ENCODE measurements at regions not wholly inside any gene's neighbourhood (a gene's known extent, or its start where the extent isn't known, plus 50 kb on each side); places are given as distances from the start of the nearest gene placed in this dataset.
"Not testable (repeated sequence)": the region's sequence is repeated elsewhere in the genome, so short reads cannot be mapped to it uniquely, and the experiment has no call there.

DNA sequence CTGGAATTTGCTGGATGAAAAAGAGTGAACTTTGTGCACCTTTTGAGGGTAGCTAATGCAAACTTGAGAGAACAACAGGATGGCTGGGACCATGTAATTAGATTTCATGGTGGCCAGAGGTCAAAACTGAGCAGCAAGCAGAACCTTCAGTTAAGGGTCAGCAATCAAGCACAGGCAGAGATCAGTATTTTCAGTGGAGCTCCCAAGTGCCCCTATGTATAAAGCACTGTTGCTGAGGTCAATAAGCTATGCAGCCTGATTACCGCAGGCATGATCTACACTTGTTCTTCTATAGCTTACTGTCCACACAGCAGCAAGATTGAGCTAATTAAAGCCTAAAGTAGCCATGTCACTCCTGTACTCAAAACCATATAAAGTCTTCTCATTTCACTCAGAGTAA lies 62.1 kb upstream of the TMC1 start:
- no peak for DNase-seq (ENCODE audit: low read depth)
- TF ChIP-seq, protein P1, sequence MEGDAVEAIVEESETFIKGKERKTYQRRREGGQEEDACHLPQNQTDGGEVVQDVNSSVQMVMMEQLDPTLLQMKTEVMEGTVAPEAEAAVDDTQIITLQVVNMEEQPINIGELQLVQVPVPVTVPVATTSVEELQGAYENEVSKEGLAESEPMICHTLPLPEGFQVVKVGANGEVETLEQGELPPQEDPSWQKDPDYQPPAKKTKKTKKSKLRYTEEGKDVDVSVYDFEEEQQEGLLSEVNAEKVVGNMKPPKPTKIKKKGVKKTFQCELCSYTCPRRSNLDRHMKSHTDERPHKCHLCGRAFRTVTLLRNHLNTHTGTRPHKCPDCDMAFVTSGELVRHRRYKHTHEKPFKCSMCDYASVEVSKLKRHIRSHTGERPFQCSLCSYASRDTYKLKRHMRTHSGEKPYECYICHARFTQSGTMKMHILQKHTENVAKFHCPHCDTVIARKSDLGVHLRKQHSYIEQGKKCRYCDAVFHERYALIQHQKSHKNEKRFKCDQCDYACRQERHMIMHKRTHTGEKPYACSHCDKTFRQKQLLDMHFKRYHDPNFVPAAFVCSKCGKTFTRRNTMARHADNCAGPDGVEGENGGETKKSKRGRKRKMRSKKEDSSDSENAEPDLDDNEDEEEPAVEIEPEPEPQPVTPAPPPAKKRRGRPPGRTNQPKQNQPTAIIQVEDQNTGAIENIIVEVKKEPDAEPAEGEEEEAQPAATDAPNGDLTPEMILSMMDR (conservative IDR thresholded peaks at IDR 0.05; ENCODE audit: control insufficient read depth, insufficient read depth, low read depth, low read length), result no peak
- no peak overlapping the region for H3K4me3 ChIP-seq (ENCODE audit: control insufficient read depth, low read depth, low read length)

DNA sequence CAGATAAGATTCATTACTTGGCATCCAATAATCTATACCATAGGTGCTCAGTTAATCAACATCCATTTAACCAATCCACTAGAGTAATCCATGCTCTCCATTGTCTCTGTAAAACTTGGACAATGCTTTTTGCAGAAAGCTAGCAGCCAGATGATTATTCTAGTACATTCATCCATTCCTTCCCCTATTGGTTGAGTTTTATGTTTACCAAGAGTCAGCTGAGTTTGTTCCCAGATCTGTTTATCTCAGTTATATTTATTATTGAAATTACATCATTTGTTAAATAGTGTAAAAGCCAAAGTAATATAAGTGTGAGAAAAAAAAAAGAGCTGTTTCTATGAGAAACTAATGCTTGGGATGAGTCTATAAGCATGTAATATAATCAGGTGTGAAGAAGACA lies 63.3 kb upstream of the TMC1 start:
- no peak for DNase-seq (ENCODE audit: low read depth)
- no peak overlapping the region for H3K4me3 ChIP-seq (ENCODE audit: control insufficient read depth, low read depth, low read length)
- TF ChIP-seq, protein P1 (conservative IDR thresholded peaks at IDR 0.05; ENCODE audit: control insufficient read depth, insufficient read depth, low read depth, low read length), result no peak

DNA sequence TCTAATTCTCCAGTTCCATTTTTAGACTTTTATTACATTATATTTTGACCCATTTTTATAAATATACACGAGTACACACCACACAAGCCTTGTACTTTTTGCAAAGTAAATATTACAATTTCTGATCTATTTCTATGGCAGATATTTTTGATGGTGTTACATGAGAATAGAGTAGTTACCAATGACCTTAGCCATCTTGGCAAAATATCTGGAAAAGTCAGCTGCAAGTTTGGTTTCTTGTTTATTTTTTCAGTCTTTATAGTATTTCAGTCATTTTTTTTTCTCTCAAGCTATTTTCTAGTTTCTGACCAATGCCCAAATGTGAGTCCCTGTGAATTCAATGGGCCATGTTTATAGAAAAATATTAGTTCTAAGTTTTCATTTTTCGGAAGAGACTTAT lies 64.0 kb upstream of the TMC1 start:
- TF ChIP-seq, protein P1 (conservative IDR thresholded peaks at IDR 0.05; ENCODE audit: control insufficient read depth, insufficient read depth, low read depth, low read length), result no peak
- DNase-seq (ENCODE audit: low read depth), result no peak
- H3K4me3 ChIP-seq (ENCODE audit: control insufficient read depth, low read depth, low read length), result no peak overlapping the region

DNA sequence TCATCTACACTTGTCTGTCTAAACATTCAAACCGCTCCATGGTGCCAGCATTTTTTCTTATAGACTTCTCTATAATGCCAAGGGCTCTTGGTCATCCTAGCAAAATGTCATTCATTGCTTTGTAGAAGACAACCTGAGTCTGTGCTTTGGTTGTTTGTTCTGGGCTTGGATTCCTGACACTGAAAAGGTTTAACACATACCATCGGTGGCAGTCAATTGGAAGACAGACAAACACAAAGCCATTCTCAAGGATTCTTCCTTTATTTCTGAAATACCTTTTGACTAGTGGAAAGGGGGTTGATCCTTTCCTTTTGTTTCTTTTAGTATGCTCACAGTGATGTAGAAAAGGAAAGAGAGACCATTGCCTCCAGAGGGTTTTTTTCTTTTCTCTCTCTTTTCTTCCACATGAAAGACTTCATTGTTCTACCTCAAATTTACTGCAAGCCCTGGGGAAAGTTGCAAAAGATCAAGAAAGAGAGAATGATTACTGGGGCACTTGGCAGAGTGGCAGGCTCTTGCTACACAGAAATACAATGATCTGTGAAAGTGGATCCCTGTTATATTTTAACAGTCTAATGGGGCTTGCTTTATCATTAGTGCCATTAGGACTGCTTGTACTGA lies 66.4 kb upstream of the TMC1 start:
- DNase-seq (ENCODE audit: low read depth), result no peak
- TF ChIP-seq, protein P1 (conservative IDR thresholded peaks at IDR 0.05; ENCODE audit: control insufficient read depth, insufficient read depth, low read depth, low read length), result no peak
- no peak overlapping the region for H3K4me3 ChIP-seq (ENCODE audit: control insufficient read depth, low read depth, low read length)

DNA sequence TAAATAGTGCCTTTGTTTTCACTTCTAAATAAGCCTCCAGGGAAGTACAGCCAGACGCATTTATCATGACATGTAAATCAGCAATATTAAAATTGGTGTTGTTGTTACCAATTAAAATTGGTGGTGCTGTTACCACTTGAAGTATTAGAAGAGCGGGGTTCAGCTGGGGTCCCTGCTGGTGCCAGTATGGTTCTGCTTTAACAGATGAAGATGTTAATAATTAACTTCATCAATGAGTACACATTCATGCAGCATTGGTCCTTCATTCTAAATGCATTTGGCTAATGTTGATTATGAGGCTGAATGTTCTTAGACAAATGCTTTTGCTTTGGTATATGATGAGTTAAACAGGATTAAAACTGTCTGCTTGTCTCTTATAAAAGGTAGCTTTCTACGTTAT lies 67.6 kb upstream of the TMC1 start:
- TF ChIP-seq, protein P1 (conservative IDR thresholded peaks at IDR 0.05; ENCODE audit: control insufficient read depth, insufficient read depth, low read depth, low read length), result no peak
- H3K4me3 ChIP-seq (ENCODE audit: control insufficient read depth, low read depth, low read length), result no peak overlapping the region
- no peak for DNase-seq (ENCODE audit: low read depth)

DNA sequence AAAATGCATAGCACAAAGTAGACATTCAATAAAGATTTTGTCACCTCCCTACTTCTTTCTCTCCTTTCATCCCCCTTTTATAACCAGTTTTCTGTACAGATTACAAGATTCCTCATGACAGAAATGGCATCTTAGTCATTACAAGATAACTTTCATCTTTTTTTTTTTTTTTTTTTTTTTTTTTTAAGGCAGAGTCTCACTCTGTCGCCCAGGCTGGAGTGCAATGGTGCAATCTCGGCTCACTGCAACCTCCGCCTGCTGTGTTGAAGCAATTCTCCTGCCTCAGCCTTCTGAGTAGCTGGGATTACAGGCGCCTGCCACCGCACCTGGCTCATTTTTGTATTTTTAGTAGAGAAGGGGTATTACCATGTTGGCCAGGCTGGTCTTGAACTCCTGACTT lies 75.2 kb upstream of the TMC1 start:
- not testable (repeated sequence) for DNase-seq (ENCODE audit: low read depth); H3K4me3 ChIP-seq (ENCODE audit: control insufficient read depth, low read depth, low read length)

DNA sequence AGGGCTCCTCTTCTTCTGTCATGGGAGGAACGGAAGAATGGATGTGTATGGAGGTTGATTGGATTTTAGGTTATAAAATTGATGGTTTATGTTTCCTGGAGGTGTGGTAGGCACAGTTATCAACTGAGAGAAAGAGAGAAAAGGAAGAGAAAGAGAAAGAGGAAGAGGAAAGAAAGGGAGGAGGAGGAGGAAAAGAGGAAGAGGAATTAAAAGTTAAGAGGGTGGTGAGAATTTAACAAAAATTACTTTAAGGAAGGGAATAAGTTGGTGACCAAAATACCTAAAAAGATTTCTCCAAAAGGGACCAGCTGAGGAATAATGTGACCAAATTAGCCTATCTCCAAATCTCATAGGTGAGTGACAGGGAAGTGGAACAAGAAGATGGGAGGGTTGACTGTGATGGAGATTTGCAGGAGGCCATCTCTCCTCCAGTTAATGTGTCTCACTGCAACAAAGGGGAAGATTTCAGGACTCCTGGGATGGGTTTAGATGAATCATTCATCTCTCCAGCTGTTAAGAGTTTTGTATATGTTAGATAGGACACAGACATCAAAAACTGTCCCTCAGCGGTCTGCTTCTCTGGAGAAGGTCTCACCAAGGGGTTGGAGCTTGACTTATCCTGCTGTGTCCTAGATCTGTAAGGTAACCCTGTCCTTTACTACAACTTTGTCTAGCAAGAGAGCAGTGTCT lies 76.0 kb upstream of the TMC1 start:
- DNase-seq (ENCODE audit: low read depth), result no peak
- H3K4me3 ChIP-seq (ENCODE audit: control insufficient read depth, low read depth, low read length), result no peak overlapping the region
- TF ChIP-seq, protein P1 (conservative IDR thresholded peaks at IDR 0.05; ENCODE audit: control insufficient read depth, insufficient read depth, low read depth, low read length), result no peak
